H9 (cell line): ENCODE measurements at regions not wholly inside any gene's neighbourhood (a gene's known extent, or its start where the extent isn't known, plus 50 kb on each side); places are given as distances from the start of the nearest gene placed in this dataset.

Source experiments
- DNase-seq: peaks from one replicate; pipeline ENCODE4 v3.0.0-alpha.2; 2017
- H2AFZ ChIP-seq: one replicate; pipeline ENCODE4 v1.6.1; 2013; ENCODE audit warnings: mild to moderate bottlenecking, low read length, control low read depth, moderate library complexity
- H2AK5ac ChIP-seq: 2 replicates; pipeline ENCODE4 v1.6.1; 2013; ENCODE audit warnings: low read length, control low read depth, mixed read lengths; ENCODE audit not compliant: insufficient read length
- H2BK120ac ChIP-seq: one replicate; pipeline ENCODE4 v1.6.1; 2013; ENCODE audit warnings: low read depth, mild to moderate bottlenecking, low read length, control low read depth, inconsistent platforms; ENCODE audit not compliant: poor library complexity, severe bottlenecking
- H2BK12ac ChIP-seq: 2 replicates; pipeline ENCODE4 v1.6.1; 2013; ENCODE audit warnings: low read length, control low read depth, mixed read lengths, low read depth; ENCODE audit not compliant: insufficient read length
- H2BK15ac ChIP-seq: 2 replicates; pipeline ENCODE4 v1.6.1; 2013; ENCODE audit warnings: low read depth, low read length, control low read depth
- H2BK20ac ChIP-seq: one replicate; pipeline ENCODE4 v1.6.1; 2013; ENCODE audit warnings: low read depth, mild to moderate bottlenecking, low read length, control low read depth, inconsistent platforms; ENCODE audit not compliant: poor library complexity, severe bottlenecking
- H2BK5ac ChIP-seq: 2 replicates; pipeline ENCODE4 v1.6.1; 2013; ENCODE audit warnings: low read length, control low read depth, mixed read lengths; ENCODE audit not compliant: insufficient read length
- H3K14ac ChIP-seq: 2 replicates; pipeline ENCODE4 v1.6.1; 2013; ENCODE audit warnings: low read length, control low read depth; ENCODE audit not compliant: insufficient read depth
- H3K18ac ChIP-seq: 2 replicates; pipeline ENCODE4 v1.6.1; 2013; ENCODE audit warnings: low read depth, mild to moderate bottlenecking, mixed read lengths, low read length, control low read depth; ENCODE audit not compliant: insufficient read length
- H3K23ac ChIP-seq: 2 replicates; pipeline ENCODE4 v1.6.1; 2013; ENCODE audit warnings: low read length, control low read depth, mixed read lengths, low read depth; ENCODE audit not compliant: insufficient read length
- H3K23me2 ChIP-seq: 2 replicates; pipeline ENCODE4 v1.6.1; 2013; ENCODE audit warnings: low read depth, mild to moderate bottlenecking, mixed read lengths, low read length, control low read depth; ENCODE audit not compliant: insufficient read length, poor library complexity, severe bottlenecking
- H3K27ac ChIP-seq: 2 replicates; pipeline ENCODE4 v1.5.1; 2013; ENCODE audit warnings: low read length, control low read depth, mixed read lengths, low read depth; ENCODE audit not compliant: insufficient read length
- H3K27me3 ChIP-seq: 2 replicates; pipeline ENCODE4 v1.6.1; 2013; ENCODE audit warnings: low read length, control low read depth, inconsistent platforms; ENCODE audit not compliant: insufficient read depth
- H3K4ac ChIP-seq: 2 replicates; pipeline ENCODE4 v1.6.1; 2013; ENCODE audit warnings: low read depth, mild to moderate bottlenecking, control low read depth, inconsistent platforms, low read length, moderate library complexity
- H3K4me1 ChIP-seq: 2 replicates; pipeline ENCODE4 v1.6.1; 2013; ENCODE audit warnings: low read length, control low read depth, inconsistent platforms; ENCODE audit not compliant: insufficient read depth
- H3K4me2 ChIP-seq: 2 replicates; pipeline ENCODE4 v1.6.1; 2013; ENCODE audit warnings: low read length, control low read depth, mixed read lengths; ENCODE audit not compliant: insufficient read length, insufficient read depth
- H3K56ac ChIP-seq: 2 replicates; pipeline ENCODE4 v1.6.1; 2013; ENCODE audit warnings: low read depth, mild to moderate bottlenecking, mixed read lengths, low read length, control low read depth; ENCODE audit not compliant: insufficient read length
- H3K79me1 ChIP-seq: 2 replicates; pipeline ENCODE4 v1.6.1; 2013; ENCODE audit warnings: low read depth, mild to moderate bottlenecking, moderate library complexity, low read length, control low read depth, inconsistent platforms; ENCODE audit not compliant: insufficient read depth, poor library complexity, severe bottlenecking
- H3K79me2 ChIP-seq: 2 replicates; pipeline ENCODE4 v1.6.1; 2013; ENCODE audit warnings: low read length, control low read depth, inconsistent platforms; ENCODE audit not compliant: insufficient read depth
- H3K9ac ChIP-seq: 2 replicates; pipeline ENCODE4 v1.6.1; 2013; ENCODE audit warnings: low read length, control low read depth, mixed read lengths; ENCODE audit not compliant: insufficient read length; ENCODE audit errors: extremely low read depth
- H3K9me3 ChIP-seq: one replicate; pipeline ENCODE4 v1.6.1; 2013; ENCODE audit warnings: low read depth, low read length, inconsistent platforms; ENCODE audit not compliant: control insufficient read depth
- H3T11ph ChIP-seq: one replicate; pipeline ENCODE4 v1.6.1; 2013; ENCODE audit warnings: mild to moderate bottlenecking, low read length, control low read depth, inconsistent platforms
- H4K20me1 ChIP-seq: one replicate; pipeline ENCODE4 v1.6.1; 2013; ENCODE audit not compliant: control insufficient read depth, insufficient read length, insufficient read depth
- H4K5ac ChIP-seq: 2 replicates; pipeline ENCODE4 v1.6.1; 2013; ENCODE audit warnings: low read depth, mild to moderate bottlenecking, mixed read lengths, low read length, control low read depth; ENCODE audit not compliant: insufficient read length
- H4K8ac ChIP-seq: replicated peaks from 2 replicates; pipeline ENCODE4 v1.6.1; 2013; ENCODE audit warnings: low read length, control low read depth, mixed read lengths, low read depth; ENCODE audit not compliant: insufficient read length
- H4K91ac ChIP-seq: 2 replicates; pipeline ENCODE4 v1.6.1; 2013; ENCODE audit warnings: low read depth, mild to moderate bottlenecking, moderate library complexity, mixed read lengths, low read length, control low read depth; ENCODE audit not compliant: insufficient read length
- H3K27ac Mint-ChIP-seq, 3 experiments: 2 replicates in 2 of 3; 3 replicates in 1 of 3; pipeline ENCODE4 v1.8.0; 2020 to 2021; ENCODE audit warnings: mixed read lengths in 3 of 3, mild to moderate bottlenecking in 1 of 3, moderate library complexity in 1 of 3
- H3K27me3 Mint-ChIP-seq: 2 replicates; pipeline ENCODE4 v1.8.0; 2021; ENCODE audit warnings: low read depth, mild to moderate bottlenecking, moderate library complexity, mixed read lengths
- H3K36me3 Mint-ChIP-seq, 3 experiments: 2 replicates in 2 of 3; 3 replicates in 1 of 3; pipeline ENCODE4 v1.8.0; 2020 to 2021; ENCODE audit warnings: low read depth in 3 of 3, mixed read lengths in 3 of 3; ENCODE audit not compliant: insufficient read depth in 1 of 3
- H3K4me1 Mint-ChIP-seq, 2 experiments: 2 replicates each; pipeline ENCODE4 v1.8.0; 2020; ENCODE audit warnings: mixed read lengths in 2 of 2
- H3K4me3 Mint-ChIP-seq, 2 experiments: 2 replicates in 1 of 2; 3 replicates in 1 of 2; pipeline ENCODE4 v1.8.0; 2020 to 2021; ENCODE audit warnings: mild to moderate bottlenecking in 2 of 2, mixed read lengths in 2 of 2, moderate library complexity in 1 of 2
- H3K9me3 Mint-ChIP-seq, 2 experiments: 2 replicates in 1 of 2; 3 replicates in 1 of 2; pipeline ENCODE4 v1.8.0; 2020; ENCODE audit warnings: mild to moderate bottlenecking in 2 of 2, mixed read lengths in 2 of 2, moderate library complexity in 1 of 2
- CTCF ChIP-seq: fragments of 200-600 bp; sonication (generic); conservative IDR thresholded peaks from 3 replicates; pipeline ENCODE4 v1.8.0; 2021; ENCODE audit warnings: antibody characterized with exemption, mild to moderate bottlenecking
- WGBS: extraction: QIAGEN DNeasy Blood & Tissue Kit; methylation state at CpG from one replicate; pipeline ENCODE4 v1.1.7; 2013; ENCODE audit warnings: missing lambda C conversion rate, low lambda C conversion rate, mixed read lengths; ENCODE audit not compliant: insufficient read length; ENCODE audit errors: extremely low coverage; 5-methylcytosine and 5-hydroxymethylcytosine counted together

GRCh38 chr12:76237086-76237701, 111.0 kb downstream of the BBS10 start:
- Mint-ChIP-seq H3K27ac (no peak overlapping the region), H3K27me3 (no peaks in the 10 kb centered on the region), H3K4me3 (no peak overlapping the region), H3K36me3 (peaks cover 0 to 3% (median 0%) of the 10 kb centered on the region in 3 experiments; a peak in 1 of 7 replicates), H3K9me3 (peaks cover 0 to 3% of the 10 kb centered on the region in 2 experiments; a peak in 1 of 5 replicates), H3K4me1 (no peaks in the 10 kb centered on the region)
- Histone ChIP-seq H2AK5ac (no peak overlapping the region), H3K9me3 (no peaks in the 10 kb centered on the region), H3K4ac (no peak overlapping the region), H3K79me2 (no peaks in the 10 kb centered on the region), H2BK15ac (no peak overlapping the region), H4K91ac (no peak overlapping the region), H2BK12ac (no peak overlapping the region), H4K5ac (no peak overlapping the region), H2BK20ac (no peak overlapping the region), H3K4me2 (no peak overlapping the region), H3T11ph (no peak overlapping the region), H3K27ac (no peak overlapping the region), H3K79me1 (no peaks in the 10 kb centered on the region), H3K23me2 (no peaks in the 10 kb centered on the region), H3K27me3 (no peaks in the 10 kb centered on the region), H4K8ac (no peak overlapping the region), H3K23ac (no peak overlapping the region), H3K18ac (no peak overlapping the region), H4K20me1 (no peaks in the 10 kb centered on the region), H3K4me1 (no peaks in the 10 kb centered on the region), H2BK120ac (no peak overlapping the region), H3K56ac (no peak overlapping the region), H3K9ac (no peak overlapping the region), H2BK5ac (no peak overlapping the region), H2AFZ (no peak overlapping the region), H3K14ac (no peak overlapping the region)
- TF ChIP-seq CTCF, result no peak
- no CpG with 5 or more reads among the region's 7 CpGs for WGBS
- no peak for DNase-seq
